Aorta (tissue), 5 donors: ENCODE measurements at regions not wholly inside any gene's neighbourhood (a gene's known extent, or its start where the extent isn't known, plus 50 kb on each side); places are given as distances from the start of the nearest gene placed in this dataset.
"Not testable (repeated sequence)": the region's sequence is repeated elsewhere in the genome, so short reads cannot be mapped to it uniquely, and the experiment has no call there.

Experiments used
- ATAC-seq: fragments of 200-7000 bp; cut with Tn5 transposase; one replicate; pipeline ENCODE4 v1.9.1; 2022; ENCODE audit warnings: moderate library complexity; ENCODE audit not compliant: low FRiP score
- DNase-seq, 2 donors: peaks; one replicate each; pipeline ENCODE4 v3.0.0-alpha.2; 2020
- H3K27ac ChIP-seq, 2 donors: one replicate each; pipeline ENCODE4 v1.5.1; 2013; ENCODE audit warnings: low read length in 2 of 2, mild to moderate bottlenecking in 2 of 2, moderate library complexity in 2 of 2, control low read depth in 1 of 2, inconsistent platforms in 1 of 2, low read depth in 1 of 2
- H3K27me3 ChIP-seq, 2 donors: one replicate each; pipeline ENCODE4 v1.6.1; 2013; ENCODE audit warnings: control low read depth in 1 of 2, low read length in 1 of 2, mild to moderate bottlenecking in 1 of 2, moderate library complexity in 1 of 2; ENCODE audit not compliant: insufficient read depth in 2 of 2, control insufficient read depth in 1 of 2
- H3K36me3 ChIP-seq, 2 donors: one replicate each; pipeline ENCODE4 v1.6.1; 2013; ENCODE audit warnings: control low read depth in 1 of 2, low read length in 1 of 2, mild to moderate bottlenecking in 1 of 2; ENCODE audit not compliant: insufficient read depth in 2 of 2, control insufficient read depth in 1 of 2
- H3K4me1 ChIP-seq, 2 donors: one replicate each; pipeline ENCODE4 v1.6.1; 2013; ENCODE audit warnings: low read length in 2 of 2, control low read depth in 1 of 2, mild to moderate bottlenecking in 1 of 2, moderate library complexity in 1 of 2; ENCODE audit not compliant: insufficient read depth in 2 of 2, control insufficient read depth in 1 of 2
- H3K4me3 ChIP-seq, 2 donors: one replicate each; pipeline ENCODE4 v1.5.1; 2013; ENCODE audit warnings: low read length in 2 of 2, control low read depth in 1 of 2, mild to moderate bottlenecking in 1 of 2
- H3K9me3 ChIP-seq: one replicate; pipeline ENCODE4 v1.6.1; 2013; ENCODE audit warnings: mild to moderate bottlenecking, low read length; ENCODE audit not compliant: control insufficient read depth
- WGBS, 2 donors: extraction: QIAGEN DNeasy Blood & Tissue Kit; methylation state at CpG; one replicate each; pipeline ENCODE4 v1.1.7; 2013; 5-methylcytosine and 5-hydroxymethylcytosine counted together
- intact Hi-C, 2 donors: fragments of 100-400 bp; cut with DNase I; formaldehyde crosslinking; loops; one replicate each; pipeline versions ENCODE4 v1.14.2 to v1.15.0; 2022
- donor health status: healthy with polysubstance abuse.
- donor health status: Bipolar disorder and iron deficiency.
- donor health status: DM: no; HTN: no; CAD: no.
- donor health status: DM: no; HTN: no; CAD: no.
- donor health status: DM: yes; HTN: yes; CAD: no.

DNA sequence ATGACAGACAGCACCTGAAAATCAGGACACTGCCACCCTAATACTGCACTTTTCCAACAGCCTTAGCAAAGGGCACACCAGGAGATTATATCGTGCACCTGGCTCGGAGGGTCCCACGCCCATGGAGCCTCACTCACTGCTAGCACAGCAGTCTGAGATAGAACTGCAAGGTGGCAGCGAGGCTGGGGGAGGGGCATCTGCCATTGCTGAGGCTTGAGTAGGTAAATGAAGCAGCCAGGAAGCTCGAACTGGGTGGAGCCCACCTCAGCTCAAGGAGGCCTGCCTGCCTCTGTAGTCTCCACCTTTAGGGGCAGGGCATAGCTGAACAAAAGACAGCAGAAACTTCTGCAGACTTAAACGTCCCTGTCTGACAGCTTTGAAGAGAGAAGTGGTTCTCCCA is 84.4 kb upstream of the UFL1 start:
- H3K27me3 ChIP-seq, H3K36me3 ChIP-seq, H3K4me3 ChIP-seq, H3K9me3 ChIP-seq, ATAC-seq, intact Hi-C loops, H3K4me1 ChIP-seq, H3K27ac ChIP-seq: not testable (repeated sequence)
- peak in 1 of 2 donors; percentile 65 for DNase-seq
- 69 to 72% methylated on average over 6 of the region's 6 CpGs for WGBS, 2 donors

DNA sequence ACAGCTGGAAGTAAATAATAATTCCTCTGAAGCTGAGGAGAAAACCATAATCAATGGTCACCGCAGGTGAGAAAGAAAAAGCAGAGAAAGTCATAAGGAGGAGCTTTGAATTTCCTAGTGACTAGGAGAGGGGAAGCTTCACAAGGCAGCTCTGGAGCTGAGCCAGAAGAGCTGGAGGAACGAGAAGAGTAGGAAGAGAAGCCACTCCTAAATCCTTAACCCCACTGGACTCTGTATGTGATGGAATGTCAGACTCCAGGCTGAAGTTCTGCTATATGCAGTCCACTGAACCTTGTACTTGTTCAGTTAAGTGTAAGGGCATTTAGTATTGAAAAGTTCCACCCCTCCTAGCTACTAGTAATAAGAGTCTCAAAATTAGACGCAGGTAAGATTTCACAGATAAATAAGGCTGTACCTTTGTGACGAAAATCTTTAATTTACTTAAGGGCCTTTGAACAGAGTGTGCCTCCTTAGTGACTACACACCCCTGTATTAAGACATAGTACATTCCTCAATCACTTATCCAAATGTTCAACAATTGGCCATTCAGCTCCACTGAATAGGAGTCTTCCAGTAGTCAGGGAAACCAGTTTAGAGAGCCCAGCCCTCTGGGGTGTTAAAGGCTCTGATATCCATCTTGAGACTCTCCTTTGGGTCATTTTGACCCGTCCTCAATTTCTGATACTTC is 71.4 kb upstream of the UFL1 start:
- ATAC-seq (no peak), DNase-seq (no peak)
- H3K27me3 ChIP-seq = no peaks in the 10 kb centered on the region
- WGBS, 2 donors = 59 to 61% methylated on average over 5 of the region's 5 CpGs
- H3K9me3 ChIP-seq = no peaks in the 10 kb centered on the region
- H3K4me1 ChIP-seq = peaks cover 0 to 7% of the 10 kb centered on the region in 2 donors
- intact Hi-C loops = no loop called here
- no peaks in the 10 kb centered on the region for H3K36me3 ChIP-seq
- no peak overlapping the region for H3K4me3 ChIP-seq
- no peak overlapping the region for H3K27ac ChIP-seq

DNA sequence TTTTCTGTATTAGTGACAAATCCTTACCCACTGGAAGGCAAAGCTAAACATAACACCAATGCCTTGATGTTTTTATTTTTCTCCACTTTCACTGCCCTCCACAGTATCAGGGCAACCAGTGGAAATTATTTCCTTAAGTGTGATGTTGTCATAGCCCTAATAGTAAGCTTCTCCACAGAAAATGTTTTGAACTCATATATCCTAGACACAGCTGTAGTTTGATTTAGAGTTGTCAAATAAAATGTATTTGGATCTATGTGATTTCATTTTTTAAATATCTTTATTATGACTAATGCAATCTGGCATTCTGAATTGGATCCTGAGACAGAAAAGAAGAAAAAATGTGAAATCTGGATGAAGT is 70.9 kb upstream of the UFL1 start:
- Histone ChIP-seq H3K4me1 (peaks cover 0 to 7% of the 10 kb centered on the region in 2 donors), H3K9me3 (no peaks in the 10 kb centered on the region), H3K27me3 (no peaks in the 10 kb centered on the region), H3K4me3 (no peak overlapping the region), H3K36me3 (no peaks in the 10 kb centered on the region), H3K27ac (no peak overlapping the region)
- DNase-seq (no peak), ATAC-seq (no peak)
- intact Hi-C loops = no loop called here

DNA sequence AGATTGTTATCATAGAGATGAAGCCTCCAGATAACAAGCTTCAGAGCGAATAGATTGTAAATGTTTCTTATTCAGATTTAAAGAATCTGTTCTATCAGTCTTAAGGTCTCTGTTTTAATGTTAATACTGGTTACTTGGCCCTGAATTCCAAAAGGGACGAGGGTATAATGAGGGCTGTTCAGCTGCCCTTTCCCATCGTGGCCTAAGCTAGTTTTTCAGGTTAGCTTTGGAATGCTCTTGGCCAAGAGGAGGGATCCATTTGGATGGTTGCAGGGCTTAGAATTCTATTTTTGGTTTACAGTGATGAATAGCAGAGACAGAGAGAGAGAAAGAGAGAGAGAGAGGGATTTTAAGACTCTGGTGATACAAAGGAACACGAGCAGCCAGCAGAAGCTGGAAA is 62.8 kb upstream of the UFL1 start:
- Histone ChIP-seq H3K36me3 (no peaks in the 10 kb centered on the region), H3K27me3 (no peaks in the 10 kb centered on the region), H3K9me3 (no peaks in the 10 kb centered on the region), H3K27ac (no peak overlapping the region), H3K4me3 (no peak overlapping the region), H3K4me1 (no peaks in the 10 kb centered on the region)
- WGBS, 2 donors = 29 to 31% methylated on average over 4 of the region's 4 CpGs
- no peak for DNase-seq
- ATAC-seq = no peak
- intact Hi-C loops = no loop called here

DNA sequence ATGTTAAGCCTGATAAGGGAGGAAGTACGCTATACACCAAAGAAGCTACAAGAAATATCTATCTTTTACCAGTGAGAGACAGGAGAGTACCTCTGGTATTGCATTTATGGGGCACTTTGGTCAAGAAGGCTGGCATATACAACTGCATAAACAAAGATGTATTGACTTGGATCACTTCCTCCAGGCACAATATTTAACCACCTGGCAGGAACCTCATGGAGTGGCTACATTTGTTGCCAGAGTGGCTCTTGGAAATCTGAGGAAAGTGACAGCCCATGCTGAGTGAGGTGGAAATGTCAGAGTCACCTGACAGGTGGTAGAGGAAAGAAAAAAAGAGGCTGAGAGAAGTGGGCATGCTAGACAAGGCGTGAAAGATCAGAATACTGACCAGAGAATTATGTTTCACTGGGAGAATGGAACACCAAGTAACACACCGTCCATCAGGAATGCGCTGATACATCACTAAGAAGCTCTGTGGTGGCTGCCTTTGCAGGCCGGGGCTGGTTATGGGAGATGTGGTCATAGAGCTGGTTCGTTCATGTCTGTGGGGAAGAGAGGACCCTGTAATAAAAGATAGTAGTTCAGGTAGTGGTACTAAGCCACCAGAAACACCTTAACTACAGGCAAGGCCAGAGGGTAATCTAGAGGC is 61.4 kb upstream of the UFL1 start:
- Histone ChIP-seq H3K27ac (no peak overlapping the region), H3K36me3 (no peaks in the 10 kb centered on the region), H3K9me3 (no peaks in the 10 kb centered on the region), H3K4me3 (no peak overlapping the region), H3K27me3 (no peaks in the 10 kb centered on the region), H3K4me1 (no peaks in the 10 kb centered on the region)
- ATAC-seq = no peak
- 86 to 89% methylated on average over 6 of the region's 6 CpGs for WGBS, 2 donors
- no peak for DNase-seq
- intact Hi-C loops = no loop called here

DNA sequence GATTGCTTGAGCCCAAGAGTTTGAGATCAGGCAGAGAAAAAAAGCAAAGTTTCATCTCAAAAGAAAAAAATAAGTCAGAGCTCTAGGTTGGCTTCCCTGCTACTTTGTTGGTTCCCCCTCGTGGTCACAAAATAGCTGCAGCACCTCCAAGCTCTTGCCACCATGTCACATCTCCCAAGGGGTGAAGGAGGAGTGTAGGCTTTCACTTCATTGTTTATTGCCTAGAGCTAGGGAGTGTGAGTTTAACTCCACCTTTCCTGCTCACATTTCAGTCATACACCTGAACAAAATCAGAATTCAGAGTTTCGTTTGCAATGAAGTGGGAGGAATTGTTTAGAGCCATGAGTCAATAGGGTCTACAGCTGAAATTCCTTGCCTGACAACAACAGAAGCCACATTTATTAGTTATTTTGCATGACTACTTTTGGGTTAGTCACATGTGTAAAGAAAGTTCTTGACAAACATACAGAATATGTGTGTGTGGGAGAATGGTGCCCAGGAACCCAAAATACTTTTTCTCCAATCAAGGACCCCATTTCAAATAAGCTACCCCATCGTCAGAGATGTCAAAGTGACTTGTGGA is 56.2 kb upstream of the UFL1 start:
- H3K27me3 ChIP-seq = peaks cover 0 to 2% of the 10 kb centered on the region in 2 donors
- no peaks in the 10 kb centered on the region for H3K9me3 ChIP-seq
- DNase-seq (no peak), ATAC-seq (no peak)
- H3K4me1 ChIP-seq = peaks cover 0 to 3% of the 10 kb centered on the region in 2 donors
- intact Hi-C loops = no loop called here
- H3K4me3 ChIP-seq = no peak overlapping the region
- WGBS, 2 donors = 78 to 79% methylated on average over 3 of the region's 3 CpGs
- no peaks in the 10 kb centered on the region for H3K36me3 ChIP-seq
- H3K27ac ChIP-seq = no peak overlapping the region

DNA sequence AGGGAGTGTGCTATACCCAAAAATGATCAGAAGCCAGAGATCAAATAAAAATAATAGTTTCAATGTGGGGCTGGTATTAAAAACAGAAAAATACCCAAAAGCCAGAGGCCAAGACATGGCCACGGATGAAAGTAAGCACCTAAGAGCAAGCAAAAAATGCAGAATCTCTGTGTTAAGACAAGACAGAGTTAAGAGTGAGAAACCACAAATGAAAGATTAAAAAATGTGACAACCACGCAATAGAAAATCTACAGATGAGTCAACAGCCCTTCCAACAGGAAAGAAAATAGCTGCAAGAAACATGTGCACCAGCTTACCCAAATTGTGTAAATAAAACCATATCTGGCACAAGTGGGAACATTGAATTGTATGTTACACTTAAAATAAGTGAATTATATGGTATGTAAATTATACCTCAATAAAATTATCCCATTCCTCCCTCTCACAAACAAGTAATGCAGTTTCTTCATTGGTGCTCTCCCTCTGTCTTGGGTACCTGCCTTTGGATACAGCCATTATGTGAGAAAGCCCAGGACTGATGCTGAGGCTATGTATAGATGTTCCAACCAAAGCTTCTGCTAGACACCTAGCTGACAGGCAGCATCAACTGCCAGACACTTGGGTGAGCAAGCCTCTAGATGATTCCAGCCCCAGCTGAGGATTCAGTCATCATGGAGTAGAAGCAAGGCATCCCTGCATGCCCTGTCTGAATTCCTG is 55.3 kb upstream of the UFL1 start:
- H3K4me3 ChIP-seq = no peak overlapping the region
- peaks cover 0 to 3% of the 10 kb centered on the region in 2 donors for H3K4me1 ChIP-seq
- ATAC-seq = no peak
- peaks cover 0 to 2% of the 10 kb centered on the region in 2 donors for H3K27me3 ChIP-seq
- intact Hi-C loops = no loop called here
- no peaks in the 10 kb centered on the region for H3K36me3 ChIP-seq
- no peaks in the 10 kb centered on the region for H3K9me3 ChIP-seq
- no peak overlapping the region for H3K27ac ChIP-seq
- 60 to 70% methylated on average over 2 of the region's 2 CpGs for WGBS, 2 donors
- DNase-seq = no peak

DNA sequence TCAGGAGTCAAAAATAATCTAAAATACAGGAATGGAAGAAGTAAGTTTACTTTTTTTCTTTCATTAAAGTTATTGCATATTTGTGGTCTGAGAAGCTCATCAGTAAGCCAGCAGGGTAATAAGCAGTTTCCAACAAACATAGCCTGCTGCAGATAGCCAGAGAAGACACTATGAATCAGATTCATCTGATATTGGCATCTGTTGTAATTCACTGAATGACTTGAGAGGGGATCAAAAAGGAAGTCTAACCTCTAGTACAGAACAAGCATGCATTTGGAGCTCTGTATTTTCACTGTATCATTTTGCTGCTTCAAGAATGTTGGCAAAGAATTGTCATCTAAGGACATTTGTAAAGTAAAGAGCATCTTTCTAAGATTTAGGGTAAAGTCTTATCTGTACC is 53.8 kb upstream of the UFL1 start:
- ATAC-seq (no peak), DNase-seq (no peak)
- Histone ChIP-seq H3K4me1 (peaks cover 0 to 3% of the 10 kb centered on the region in 2 donors), H3K36me3 (no peaks in the 10 kb centered on the region), H3K4me3 (no peak overlapping the region), H3K9me3 (no peaks in the 10 kb centered on the region), H3K27me3 (peaks cover 0 to 2% of the 10 kb centered on the region in 2 donors), H3K27ac (no peak overlapping the region)
- intact Hi-C loops = no loop called here
